Gastrocnemius medialis (tissue), 4 donors: ENCODE measurements at regions not wholly inside any gene's neighbourhood (a gene's known extent, or its start where the extent isn't known, plus 50 kb on each side); places are given as distances from the start of the nearest gene placed in this dataset.

ENCODE experiments used
- POLR2A ChIP-seq, 2 donors: fragments of 450-650 bp; IDR thresholded peaks; one replicate each; pipeline ENCODE4 v1.6.1; 2017; ENCODE audit warnings: antibody characterized with exemption in 2 of 2, mild to moderate bottlenecking in 2 of 2, moderate library complexity in 2 of 2
- TF ChIP-seq, protein P1 (sequence below), 5 experiments: fragments of 450-650 bp in 3 of 5; fragments of 200-600 bp in 2 of 5; sonication (generic) in 2 of 5; IDR thresholded peaks in 4 of 5; conservative IDR thresholded peaks in 1 of 5; 1 replicate in 4 of 5; 2 replicates in 1 of 5; pipeline ENCODE4 v1.5.1; 2016 to 2019; ENCODE audit warnings: antibody characterized with exemption in 5 of 5, mild to moderate bottlenecking in 3 of 5, moderate library complexity in 3 of 5

- TF ChIP-seq, protein P1, sequence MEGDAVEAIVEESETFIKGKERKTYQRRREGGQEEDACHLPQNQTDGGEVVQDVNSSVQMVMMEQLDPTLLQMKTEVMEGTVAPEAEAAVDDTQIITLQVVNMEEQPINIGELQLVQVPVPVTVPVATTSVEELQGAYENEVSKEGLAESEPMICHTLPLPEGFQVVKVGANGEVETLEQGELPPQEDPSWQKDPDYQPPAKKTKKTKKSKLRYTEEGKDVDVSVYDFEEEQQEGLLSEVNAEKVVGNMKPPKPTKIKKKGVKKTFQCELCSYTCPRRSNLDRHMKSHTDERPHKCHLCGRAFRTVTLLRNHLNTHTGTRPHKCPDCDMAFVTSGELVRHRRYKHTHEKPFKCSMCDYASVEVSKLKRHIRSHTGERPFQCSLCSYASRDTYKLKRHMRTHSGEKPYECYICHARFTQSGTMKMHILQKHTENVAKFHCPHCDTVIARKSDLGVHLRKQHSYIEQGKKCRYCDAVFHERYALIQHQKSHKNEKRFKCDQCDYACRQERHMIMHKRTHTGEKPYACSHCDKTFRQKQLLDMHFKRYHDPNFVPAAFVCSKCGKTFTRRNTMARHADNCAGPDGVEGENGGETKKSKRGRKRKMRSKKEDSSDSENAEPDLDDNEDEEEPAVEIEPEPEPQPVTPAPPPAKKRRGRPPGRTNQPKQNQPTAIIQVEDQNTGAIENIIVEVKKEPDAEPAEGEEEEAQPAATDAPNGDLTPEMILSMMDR (IDR thresholded peaks at IDR 0.05 in 4 of 5, conservative IDR thresholded peaks at IDR 0.05 in 1 of 5): no peak
- TF ChIP-seq POLR2A (IDR thresholded peaks at IDR 0.05): no peak
Observed at GRCh38 chr22:48618326-48618725, 1209.3 kb downstream of the BRD1 start.
